OCI-LY3 (cell line): ENCODE measurements at regions not wholly inside any gene's neighbourhood (a gene's known extent, or its start where the extent isn't known, plus 50 kb on each side); places are given as distances from the start of the nearest gene placed in this dataset.

Experiments used
- EZH2phosphoT487 ChIP-seq: fragments of 200-600 bp; shearing (Covaris generic); IDR thresholded peaks from 2 replicates; pipeline ENCODE4 v1.6.1; 2018; ENCODE audit warnings: antibody characterized with exemption, mixed run types, low read depth
- TF ChIP-seq, protein P1 (sequence below): fragments of 200-600, 300-600 bp; sonication (generic); IDR thresholded peaks from 2 replicates; pipeline ENCODE4 v1.5.1; 2014; ENCODE audit warnings: antibody characterized with exemption, low read length, low read depth

DNA sequence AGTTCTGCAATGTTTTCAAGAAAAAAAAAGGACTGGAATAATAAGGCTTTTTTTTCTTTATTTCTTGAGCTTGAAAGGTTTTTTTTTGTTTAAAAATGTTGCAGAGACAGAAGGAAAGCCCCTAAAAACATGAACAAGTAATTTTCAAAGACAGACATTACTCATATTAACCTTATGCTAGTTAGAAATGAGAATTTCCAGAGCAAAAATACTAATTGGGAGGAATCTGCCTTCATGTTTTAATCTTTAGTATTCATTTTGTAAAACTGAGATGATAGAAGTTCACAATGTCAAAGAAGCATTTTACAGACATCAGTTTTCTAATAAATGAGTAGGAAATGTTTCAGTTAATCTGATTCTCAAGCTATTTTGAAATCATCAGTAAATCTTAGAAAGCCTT lies 1805.3 kb downstream of the PCDH7 start:
- TF ChIP-seq, protein P1, sequence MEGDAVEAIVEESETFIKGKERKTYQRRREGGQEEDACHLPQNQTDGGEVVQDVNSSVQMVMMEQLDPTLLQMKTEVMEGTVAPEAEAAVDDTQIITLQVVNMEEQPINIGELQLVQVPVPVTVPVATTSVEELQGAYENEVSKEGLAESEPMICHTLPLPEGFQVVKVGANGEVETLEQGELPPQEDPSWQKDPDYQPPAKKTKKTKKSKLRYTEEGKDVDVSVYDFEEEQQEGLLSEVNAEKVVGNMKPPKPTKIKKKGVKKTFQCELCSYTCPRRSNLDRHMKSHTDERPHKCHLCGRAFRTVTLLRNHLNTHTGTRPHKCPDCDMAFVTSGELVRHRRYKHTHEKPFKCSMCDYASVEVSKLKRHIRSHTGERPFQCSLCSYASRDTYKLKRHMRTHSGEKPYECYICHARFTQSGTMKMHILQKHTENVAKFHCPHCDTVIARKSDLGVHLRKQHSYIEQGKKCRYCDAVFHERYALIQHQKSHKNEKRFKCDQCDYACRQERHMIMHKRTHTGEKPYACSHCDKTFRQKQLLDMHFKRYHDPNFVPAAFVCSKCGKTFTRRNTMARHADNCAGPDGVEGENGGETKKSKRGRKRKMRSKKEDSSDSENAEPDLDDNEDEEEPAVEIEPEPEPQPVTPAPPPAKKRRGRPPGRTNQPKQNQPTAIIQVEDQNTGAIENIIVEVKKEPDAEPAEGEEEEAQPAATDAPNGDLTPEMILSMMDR: no peak
- no peak for TF ChIP-seq EZH2phosphoT487
